Hepatocyte (in vitro differentiated cells): ENCODE measurements at regions not wholly inside any gene's neighbourhood (a gene's known extent, or its start where the extent isn't known, plus 50 kb on each side); places are given as distances from the start of the nearest gene placed in this dataset.

ENCODE experiments used
- DNase-seq: peaks from one replicate; pipeline ENCODE4 v3.0.0-alpha.2; 2016; ENCODE audit warnings: low spot score
- H2AFZ ChIP-seq: fragments of 200-600 bp; sonication (generic); 2 replicates; pipeline ENCODE4 v1.6.0; 2016; ENCODE audit warnings: antibody characterized with exemption, mild to moderate bottlenecking
- H3K27ac ChIP-seq: fragments of 200-600 bp; sonication (generic); 2 replicates; pipeline ENCODE4 v1.5.1; 2016; ENCODE audit warnings: mild to moderate bottlenecking
- H3K27me3 ChIP-seq: fragments of 200-600 bp; sonication (generic); 2 replicates; pipeline ENCODE4 v1.6.1; 2016
- H3K36me3 ChIP-seq: fragments of 200-600 bp; sonication (generic); replicated peaks from 2 replicates; pipeline ENCODE4 v1.5.1; 2016; ENCODE audit warnings: low read depth; ENCODE audit not compliant: insufficient read depth
- H3K4me1 ChIP-seq: fragments of 200-600 bp; sonication (generic); 2 replicates; pipeline ENCODE4 v1.5.1; 2016; ENCODE audit warnings: mild to moderate bottlenecking, moderate library complexity; ENCODE audit not compliant: insufficient read depth
- H3K4me2 ChIP-seq: fragments of 200-600 bp; sonication (generic); 2 replicates; pipeline ENCODE4 v1.6.0; 2016
- H3K4me3 ChIP-seq: fragments of 200-600 bp; sonication (generic); 2 replicates; pipeline ENCODE4 v1.5.1; 2016; ENCODE audit warnings: mild to moderate bottlenecking
- H3K79me2 ChIP-seq: fragments of 200-600 bp; sonication (generic); 2 replicates; pipeline ENCODE4 v1.6.0; 2017; ENCODE audit warnings: mild to moderate bottlenecking
- H3K9me2 ChIP-seq: fragments of 200-600 bp; sonication (generic); replicated peaks from 2 replicates; pipeline ENCODE4 v1.6.0; 2017; ENCODE audit warnings: mild to moderate bottlenecking; ENCODE audit not compliant: insufficient read depth
- H3K9me3 ChIP-seq: fragments of 200-600 bp; sonication (generic); 2 replicates; pipeline ENCODE4 v1.5.1; 2016; ENCODE audit warnings: low read depth, mild to moderate bottlenecking
- H4K20me1 ChIP-seq: fragments of 200-600 bp; sonication (generic); 2 replicates; pipeline ENCODE4 v1.6.0; 2016; ENCODE audit warnings: mild to moderate bottlenecking; ENCODE audit not compliant: insufficient read depth, poor library complexity, severe bottlenecking
- EZH2 ChIP-seq: fragments of 200-600 bp; sonication (generic); IDR thresholded peaks from 2 replicates; pipeline ENCODE4 v1.6.1; 2016; ENCODE audit warnings: antibody characterized with exemption, mild to moderate bottlenecking, borderline replicate concordance
- EZH2phosphoT487 ChIP-seq: fragments of 200-600 bp; sonication (generic); IDR thresholded peaks from one replicate; pipeline ENCODE4 v1.6.1; 2018; ENCODE audit warnings: antibody characterized with exemption, mild to moderate bottlenecking, low read depth, moderate library complexity; ENCODE audit not compliant: unreplicated experiment, severe bottlenecking
- WGBS: methylation state at CpG from one replicate; pipeline ENCODE4 v1.1.6; 2016; ENCODE audit warnings: low lambda C conversion rate; ENCODE audit errors: missing lambda C conversion rate; 5-methylcytosine and 5-hydroxymethylcytosine counted together
- TF ChIP-seq, protein P1 (sequence below): fragments of 200-600 bp; sonication (generic); IDR thresholded peaks from 2 replicates; pipeline ENCODE4 v1.5.1; 2016; ENCODE audit warnings: antibody characterized with exemption, mild to moderate bottlenecking; ENCODE audit not compliant: poor library complexity

DNA sequence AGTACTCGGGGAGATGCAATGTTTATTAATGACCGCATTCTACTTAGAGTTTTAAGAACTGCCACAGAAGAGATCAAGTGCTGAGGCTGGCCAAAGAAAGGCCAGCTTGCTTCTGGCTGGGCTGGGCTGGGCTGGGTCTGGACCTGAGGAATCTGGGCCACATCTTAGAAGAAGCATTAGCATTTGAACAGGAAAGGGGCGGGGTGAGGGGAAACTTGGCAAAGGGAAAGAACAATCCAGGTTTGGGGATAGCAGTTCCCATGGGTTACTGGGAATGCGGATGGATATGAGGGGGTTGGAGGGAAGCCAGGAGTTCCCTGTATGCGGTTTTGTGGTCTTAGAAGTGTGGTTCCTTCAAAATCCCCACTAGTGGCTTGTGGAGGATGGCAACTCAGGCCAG is 83.3 kb downstream of the CLDN34 start:
- H3K36me3 ChIP-seq = no peaks in the 10 kb centered on the region
- no peaks in the 10 kb centered on the region for H3K27me3 ChIP-seq
- no peak overlapping the region for H3K4me3 ChIP-seq
- no peaks in the 10 kb centered on the region for H3K9me3 ChIP-seq
- WGBS = 65% methylated on average over 5 of the region's 5 CpGs
- no peaks in the 10 kb centered on the region for H3K4me1 ChIP-seq
- no peaks in the 10 kb centered on the region for H3K9me2 ChIP-seq
- DNase-seq = no peak
- TF ChIP-seq, protein P1, sequence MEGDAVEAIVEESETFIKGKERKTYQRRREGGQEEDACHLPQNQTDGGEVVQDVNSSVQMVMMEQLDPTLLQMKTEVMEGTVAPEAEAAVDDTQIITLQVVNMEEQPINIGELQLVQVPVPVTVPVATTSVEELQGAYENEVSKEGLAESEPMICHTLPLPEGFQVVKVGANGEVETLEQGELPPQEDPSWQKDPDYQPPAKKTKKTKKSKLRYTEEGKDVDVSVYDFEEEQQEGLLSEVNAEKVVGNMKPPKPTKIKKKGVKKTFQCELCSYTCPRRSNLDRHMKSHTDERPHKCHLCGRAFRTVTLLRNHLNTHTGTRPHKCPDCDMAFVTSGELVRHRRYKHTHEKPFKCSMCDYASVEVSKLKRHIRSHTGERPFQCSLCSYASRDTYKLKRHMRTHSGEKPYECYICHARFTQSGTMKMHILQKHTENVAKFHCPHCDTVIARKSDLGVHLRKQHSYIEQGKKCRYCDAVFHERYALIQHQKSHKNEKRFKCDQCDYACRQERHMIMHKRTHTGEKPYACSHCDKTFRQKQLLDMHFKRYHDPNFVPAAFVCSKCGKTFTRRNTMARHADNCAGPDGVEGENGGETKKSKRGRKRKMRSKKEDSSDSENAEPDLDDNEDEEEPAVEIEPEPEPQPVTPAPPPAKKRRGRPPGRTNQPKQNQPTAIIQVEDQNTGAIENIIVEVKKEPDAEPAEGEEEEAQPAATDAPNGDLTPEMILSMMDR = no peak
- TF ChIP-seq EZH2 (no peak), EZH2phosphoT487 (no peak)
- no peak overlapping the region for H3K27ac ChIP-seq
- no peaks in the 10 kb centered on the region for H3K79me2 ChIP-seq
- H2AFZ ChIP-seq = no peak overlapping the region
- H4K20me1 ChIP-seq = no peaks in the 10 kb centered on the region
- H3K4me2 ChIP-seq = no peak overlapping the region

DNA sequence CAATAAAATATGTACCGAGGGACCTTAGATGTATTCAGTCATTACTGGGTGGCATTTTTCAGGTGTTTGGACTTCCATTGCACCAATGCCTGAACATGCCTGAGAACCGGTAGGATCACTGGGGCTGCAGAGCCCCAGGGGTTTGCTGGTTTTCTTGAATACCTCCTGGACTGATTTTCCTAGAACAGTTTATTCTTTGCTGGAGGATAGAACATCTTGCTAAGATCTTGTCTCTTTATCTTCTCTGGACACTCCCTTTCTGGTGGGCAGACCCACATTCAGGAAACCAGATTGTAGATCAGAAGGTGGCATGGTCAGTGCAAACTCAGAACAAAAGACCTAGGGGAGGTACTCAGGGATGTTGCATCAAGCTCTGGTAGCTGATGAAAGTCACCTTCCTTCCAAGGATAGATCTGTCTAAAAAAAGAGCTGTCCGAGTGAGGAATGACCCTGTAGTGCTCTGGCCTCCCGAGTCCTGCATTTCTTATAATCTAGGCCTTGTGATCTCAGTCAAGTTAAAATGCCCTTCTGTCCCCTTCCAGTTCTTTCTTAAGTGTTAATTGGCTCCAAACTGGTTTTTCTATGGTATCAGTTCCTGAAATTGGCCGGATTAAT is 84.8 kb downstream of the CLDN34 start:
- Histone ChIP-seq H3K27ac (peak overlapping the region; percentile 29), H2AFZ (no peak overlapping the region), H3K36me3 (no peaks in the 10 kb centered on the region), H3K4me2 (no peak overlapping the region), H3K4me1 (no peaks in the 10 kb centered on the region), H3K9me3 (no peaks in the 10 kb centered on the region), H4K20me1 (no peaks in the 10 kb centered on the region), H3K79me2 (no peaks in the 10 kb centered on the region), H3K4me3 (no peak overlapping the region), H3K27me3 (no peaks in the 10 kb centered on the region), H3K9me2 (no peaks in the 10 kb centered on the region)
- TF ChIP-seq EZH2 (no peak), EZH2phosphoT487 (no peak)
- TF ChIP-seq, protein P1 = no peak
- no peak for DNase-seq
- WGBS = 75% methylated on average over 5 of the region's 5 CpGs

DNA sequence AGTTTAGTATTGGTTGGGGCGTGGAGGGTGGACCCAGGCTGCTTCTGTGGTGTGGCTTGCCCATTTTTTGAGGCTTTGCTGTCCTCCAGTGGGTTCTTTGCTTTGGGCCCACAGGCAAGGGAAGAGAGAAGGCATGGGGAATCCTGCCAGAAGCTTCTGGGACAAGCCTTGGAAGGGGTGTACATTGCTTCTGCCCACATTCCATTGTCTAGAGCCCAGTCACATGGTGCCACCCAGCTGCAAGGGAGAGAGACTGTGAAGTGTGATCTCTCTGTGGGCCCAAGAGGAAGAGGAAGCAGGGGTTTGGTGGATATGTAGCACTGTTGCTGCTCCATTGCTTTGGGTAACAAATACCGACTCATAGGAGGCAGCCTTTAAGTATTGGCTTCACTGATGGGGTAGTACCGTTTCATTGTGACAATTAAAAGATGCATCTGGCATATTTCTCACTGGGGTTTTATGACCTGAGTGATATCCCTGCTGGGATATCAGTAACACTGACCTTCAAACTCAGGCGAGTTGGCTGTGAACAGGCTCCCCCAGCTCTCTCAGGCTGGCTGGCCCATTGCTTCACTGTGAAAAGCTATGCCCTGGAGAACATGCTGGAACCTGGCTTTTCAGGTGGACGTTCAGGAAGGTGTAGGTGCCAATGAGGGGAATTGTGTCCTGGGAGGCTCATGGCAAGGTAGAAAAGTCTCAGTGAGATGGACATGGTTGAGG is 85.9 kb downstream of the CLDN34 start:
- H3K9me2 ChIP-seq = no peaks in the 10 kb centered on the region
- H4K20me1 ChIP-seq = no peaks in the 10 kb centered on the region
- WGBS = 65% methylated on average over 5 of the region's 5 CpGs
- no peaks in the 10 kb centered on the region for H3K27me3 ChIP-seq
- DNase-seq = no peak
- TF ChIP-seq EZH2phosphoT487 (no peak), EZH2 (no peak)
- TF ChIP-seq, protein P1 = no peak
- H2AFZ ChIP-seq = no peak overlapping the region
- no peak overlapping the region for H3K4me2 ChIP-seq
- H3K9me3 ChIP-seq = no peaks in the 10 kb centered on the region
- H3K4me1 ChIP-seq = no peaks in the 10 kb centered on the region
- H3K36me3 ChIP-seq = no peaks in the 10 kb centered on the region
- H3K27ac ChIP-seq = no peak overlapping the region
- H3K4me3 ChIP-seq = no peak overlapping the region
- H3K79me2 ChIP-seq = no peaks in the 10 kb centered on the region
